NT2/D1 (cell line): ENCODE measurements at regions not wholly inside any gene's neighbourhood (a gene's known extent, or its start where the extent isn't known, plus 50 kb on each side); places are given as distances from the start of the nearest gene placed in this dataset.

Source experiments
- SUZ12 ChIP-seq: IDR thresholded peaks from 2 replicates; pipeline ENCODE4 v1.6.1; 2011; ENCODE audit not compliant: insufficient read length, insufficient read depth; ENCODE audit errors: extremely low read depth
- YY1 ChIP-seq: IDR thresholded peaks from 2 replicates; pipeline ENCODE4 v1.6.1; 2011; ENCODE audit not compliant: insufficient read length, insufficient read depth

GRCh38 chr13:85068231-85068630, 731.0 kb downstream of the SLITRK6 start:
- no peak for TF ChIP-seq SUZ12
- no peak for TF ChIP-seq YY1
